Vagina (tissue), 2 donors: ENCODE measurements at regions not wholly inside any gene's neighbourhood (a gene's known extent, or its start where the extent isn't known, plus 50 kb on each side); places are given as distances from the start of the nearest gene placed in this dataset.

Experiments used
- DNase-seq, 2 donors: peaks; one replicate each; pipeline ENCODE4 v3.0.0-alpha.2; 2017; ENCODE audit errors: extremely low spot score in 2 of 2
- H3K27ac ChIP-seq: fragments of 200-600 bp; sonication (generic); one replicate; pipeline ENCODE4 v1.5.1; 2019
- H3K27me3 ChIP-seq: fragments of 200-600 bp; sonication (generic); one replicate; pipeline ENCODE4 v1.5.1; 2019
- H3K36me3 ChIP-seq, 2 donors: fragments of 200-600 bp; sonication (generic); one replicate each; pipeline ENCODE4 v1.5.1; 2017 to 2019
- H3K4me1 ChIP-seq: fragments of 200-600 bp; sonication (generic); one replicate; pipeline ENCODE4 v1.5.1; 2019
- H3K4me3 ChIP-seq, 2 donors: fragments of 200-600 bp; sonication (generic); 1 replicate in 1 of 2; 2 replicates in 1 of 2; pipeline ENCODE4 v1.5.1; 2016 to 2019
- H3K9me3 ChIP-seq: fragments of 200-600 bp; sonication (generic); one replicate; pipeline ENCODE4 v1.5.1; 2019
- POLR2A ChIP-seq, 2 donors: fragments of 450-650 bp; IDR thresholded peaks; one replicate each; pipeline ENCODE4 v1.6.1; 2017; ENCODE audit warnings: antibody characterized with exemption in 2 of 2, mild to moderate bottlenecking in 2 of 2, moderate library complexity in 2 of 2
- POLR2AphosphoS5 ChIP-seq, 2 donors: sonication (generic); formaldehyde crosslinking; IDR thresholded peaks; one replicate each; pipeline ENCODE4 v1.9.0; 2017; ENCODE audit warnings: antibody characterized with exemption in 2 of 2, mild to moderate bottlenecking in 2 of 2, low read depth in 1 of 2; ENCODE audit not compliant: insufficient read depth in 1 of 2
- intact Hi-C: fragments of 100-400 bp; cut with DNase I; formaldehyde crosslinking; loops from one replicate; pipeline ENCODE4 v1.15.1; 2023
- TF ChIP-seq, protein P1 (sequence below), 3 experiments: fragments of 450-650 bp in 2 of 3; fragments of 200-600 bp in 1 of 3; sonication (generic) in 1 of 3; IDR thresholded peaks; one replicate each; pipeline ENCODE4 v1.5.1; 2017 to 2019; ENCODE audit warnings: antibody characterized with exemption in 3 of 3, mild to moderate bottlenecking in 2 of 3, moderate library complexity in 2 of 3

DNA sequence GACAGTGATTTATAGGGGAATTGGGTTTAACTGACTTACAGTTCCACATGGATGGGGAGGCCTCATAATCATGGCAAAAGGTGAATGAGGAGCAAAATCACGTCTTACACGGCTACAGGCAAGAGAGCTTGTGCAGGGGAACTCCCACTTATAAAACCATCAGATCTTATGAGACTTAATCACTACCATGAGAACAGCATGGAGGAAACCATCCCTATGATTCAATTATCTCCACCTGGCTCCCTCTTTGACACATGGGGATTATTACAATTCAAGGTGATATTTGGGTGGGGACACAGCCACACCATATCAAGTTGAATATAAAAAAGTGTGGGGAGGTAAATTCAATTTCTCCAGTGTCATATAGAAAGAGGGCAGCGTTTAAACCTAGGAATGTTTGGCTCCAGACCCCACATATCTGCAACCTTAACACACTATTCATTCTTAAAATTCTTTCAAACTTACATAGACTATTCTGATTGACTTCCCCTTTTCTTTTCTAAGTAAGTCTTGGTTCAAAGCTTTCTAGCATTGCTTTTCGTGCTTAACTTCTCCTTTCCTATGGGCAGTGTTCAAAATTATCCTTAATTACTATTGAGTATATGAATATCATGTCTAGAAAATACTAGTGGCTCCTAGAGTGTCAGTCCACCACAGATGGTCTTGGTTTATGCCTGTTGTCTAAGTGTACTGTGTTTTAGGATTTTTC is 446.7 kb upstream of the GBE1 start:
- no peak for DNase-seq
- H3K36me3 ChIP-seq = no peaks in the 10 kb centered on the region
- H3K4me1 ChIP-seq = no peaks in the 10 kb centered on the region
- intact Hi-C loops = no loop called here
- H3K4me3 ChIP-seq = no peak overlapping the region
- TF ChIP-seq POLR2A (IDR thresholded peaks at IDR 0.05) (no peak), POLR2AphosphoS5 (IDR thresholded peaks at IDR 0.05; ENCODE audit: insufficient read depth in 1 of 2, low read depth in 1 of 2) (no peak)
- TF ChIP-seq, protein P1, sequence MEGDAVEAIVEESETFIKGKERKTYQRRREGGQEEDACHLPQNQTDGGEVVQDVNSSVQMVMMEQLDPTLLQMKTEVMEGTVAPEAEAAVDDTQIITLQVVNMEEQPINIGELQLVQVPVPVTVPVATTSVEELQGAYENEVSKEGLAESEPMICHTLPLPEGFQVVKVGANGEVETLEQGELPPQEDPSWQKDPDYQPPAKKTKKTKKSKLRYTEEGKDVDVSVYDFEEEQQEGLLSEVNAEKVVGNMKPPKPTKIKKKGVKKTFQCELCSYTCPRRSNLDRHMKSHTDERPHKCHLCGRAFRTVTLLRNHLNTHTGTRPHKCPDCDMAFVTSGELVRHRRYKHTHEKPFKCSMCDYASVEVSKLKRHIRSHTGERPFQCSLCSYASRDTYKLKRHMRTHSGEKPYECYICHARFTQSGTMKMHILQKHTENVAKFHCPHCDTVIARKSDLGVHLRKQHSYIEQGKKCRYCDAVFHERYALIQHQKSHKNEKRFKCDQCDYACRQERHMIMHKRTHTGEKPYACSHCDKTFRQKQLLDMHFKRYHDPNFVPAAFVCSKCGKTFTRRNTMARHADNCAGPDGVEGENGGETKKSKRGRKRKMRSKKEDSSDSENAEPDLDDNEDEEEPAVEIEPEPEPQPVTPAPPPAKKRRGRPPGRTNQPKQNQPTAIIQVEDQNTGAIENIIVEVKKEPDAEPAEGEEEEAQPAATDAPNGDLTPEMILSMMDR (IDR thresholded peaks at IDR 0.05) = no peak
- no peaks in the 10 kb centered on the region for H3K27me3 ChIP-seq
- no peak overlapping the region for H3K27ac ChIP-seq
- H3K9me3 ChIP-seq = no peaks in the 10 kb centered on the region

DNA sequence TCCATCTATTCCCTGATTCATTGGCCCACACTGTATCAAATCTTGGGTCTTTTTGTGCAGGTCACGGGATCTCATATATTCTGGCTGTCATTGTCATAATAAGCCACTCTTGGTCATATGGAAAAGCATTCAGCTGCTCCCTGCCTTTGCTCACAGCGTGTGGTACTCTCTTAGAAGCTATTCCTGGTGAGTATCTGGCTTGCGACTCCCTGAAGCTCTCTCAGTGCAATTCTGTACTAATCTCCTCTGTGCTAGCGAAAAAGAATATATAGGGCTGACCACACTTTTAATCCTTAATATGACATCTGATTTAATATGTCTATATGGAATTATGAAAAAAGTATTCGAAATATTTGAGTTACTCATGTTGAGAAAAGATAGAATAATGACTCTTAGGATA is 440.8 kb upstream of the GBE1 start:
- H3K4me3 ChIP-seq = no peak overlapping the region
- TF ChIP-seq POLR2A (IDR thresholded peaks at IDR 0.05) = no peak
- TF ChIP-seq, protein P1 (IDR thresholded peaks at IDR 0.05) = no peak
- no peak for TF ChIP-seq POLR2AphosphoS5 (IDR thresholded peaks at IDR 0.05; ENCODE audit: insufficient read depth in 1 of 2, low read depth in 1 of 2)
- no peaks in the 10 kb centered on the region for H3K27me3 ChIP-seq
- H3K36me3 ChIP-seq = no peaks in the 10 kb centered on the region
- no peaks in the 10 kb centered on the region for H3K9me3 ChIP-seq
- H3K27ac ChIP-seq = no peak overlapping the region
- H3K4me1 ChIP-seq = no peaks in the 10 kb centered on the region
- intact Hi-C loops = no loop called here
- DNase-seq = no peak

DNA sequence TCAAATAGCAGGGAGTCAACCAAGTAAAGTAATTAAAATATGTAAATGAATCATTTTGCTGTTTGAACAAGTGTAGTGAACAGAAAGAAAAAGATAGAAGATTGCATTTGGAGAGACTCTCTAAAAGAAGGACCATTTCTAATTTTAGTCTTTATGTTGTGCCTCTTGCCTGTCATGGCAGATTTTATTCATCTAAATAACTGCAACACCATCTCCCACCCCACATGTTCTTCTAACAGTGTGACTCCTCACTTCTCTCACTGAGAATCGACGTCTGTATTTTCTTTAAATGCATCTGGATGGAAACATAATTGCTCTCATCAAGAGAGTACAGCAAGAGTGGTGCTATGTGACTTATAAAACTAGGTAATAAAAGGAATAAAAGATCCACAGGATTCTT is 439.9 kb upstream of the GBE1 start:
- no peaks in the 10 kb centered on the region for H3K36me3 ChIP-seq
- H3K9me3 ChIP-seq = no peaks in the 10 kb centered on the region
- H3K4me3 ChIP-seq = no peak overlapping the region
- no peaks in the 10 kb centered on the region for H3K27me3 ChIP-seq
- intact Hi-C loops = no loop called here
- TF ChIP-seq, protein P1 (IDR thresholded peaks at IDR 0.05) = no peak
- TF ChIP-seq POLR2AphosphoS5 (IDR thresholded peaks at IDR 0.05; ENCODE audit: insufficient read depth in 1 of 2, low read depth in 1 of 2) (no peak), POLR2A (IDR thresholded peaks at IDR 0.05) (no peak)
- H3K27ac ChIP-seq = no peak overlapping the region
- no peaks in the 10 kb centered on the region for H3K4me1 ChIP-seq
- no peak for DNase-seq

DNA sequence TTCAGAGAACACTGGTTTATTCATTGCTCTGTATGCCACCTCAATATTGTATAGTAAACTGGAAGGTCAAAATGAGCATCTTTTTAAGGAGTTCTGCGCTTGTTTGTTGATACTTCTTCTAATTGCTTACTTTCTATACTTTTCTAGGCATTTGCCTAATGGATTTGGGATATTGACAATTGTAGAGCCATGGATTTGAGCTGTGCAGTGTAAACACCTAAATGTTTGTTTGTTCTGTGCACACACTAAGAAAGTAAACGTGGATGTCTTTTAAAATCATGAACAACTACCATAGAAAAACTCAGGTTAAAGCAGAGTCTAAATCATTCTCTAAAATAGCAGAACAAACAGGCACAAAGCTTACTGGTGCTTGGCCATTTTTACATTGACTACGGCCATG is 436.6 kb upstream of the GBE1 start:
- H3K36me3 ChIP-seq = no peaks in the 10 kb centered on the region
- no peak for DNase-seq
- H3K4me3 ChIP-seq = no peak overlapping the region
- TF ChIP-seq POLR2A (IDR thresholded peaks at IDR 0.05) = no peak
- TF ChIP-seq POLR2AphosphoS5 (IDR thresholded peaks at IDR 0.05; ENCODE audit: insufficient read depth in 1 of 2, low read depth in 1 of 2) = no peak
- TF ChIP-seq, protein P1 (IDR thresholded peaks at IDR 0.05) = no peak
- intact Hi-C loops = no loop called here
- no peaks in the 10 kb centered on the region for H3K9me3 ChIP-seq
- no peaks in the 10 kb centered on the region for H3K27me3 ChIP-seq
- H3K27ac ChIP-seq = no peak overlapping the region
- no peaks in the 10 kb centered on the region for H3K4me1 ChIP-seq

DNA sequence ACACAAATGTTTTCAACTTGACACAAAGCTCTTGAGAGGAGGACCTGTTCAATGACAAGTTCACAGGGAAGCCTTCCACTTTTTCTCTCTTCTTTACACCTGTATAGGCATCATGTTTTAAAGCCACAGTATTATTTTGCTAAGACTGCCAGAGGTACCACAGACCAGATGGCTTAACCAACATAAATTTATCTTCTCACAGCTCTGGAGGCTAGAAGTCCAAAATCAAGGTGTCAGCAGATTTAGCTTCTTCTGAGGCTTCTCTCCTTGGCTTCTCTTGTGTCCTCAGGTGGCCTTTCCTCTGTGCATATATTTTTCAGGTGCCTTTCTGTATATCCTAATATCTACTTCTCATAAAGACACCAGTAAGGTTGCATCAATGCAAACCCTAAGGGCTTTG is 435.2 kb upstream of the GBE1 start:
- no peak for TF ChIP-seq POLR2A (IDR thresholded peaks at IDR 0.05)
- TF ChIP-seq POLR2AphosphoS5 (IDR thresholded peaks at IDR 0.05; ENCODE audit: insufficient read depth in 1 of 2, low read depth in 1 of 2) = no peak
- TF ChIP-seq, protein P1 (IDR thresholded peaks at IDR 0.05) = no peak
- Histone ChIP-seq H3K4me1 (no peaks in the 10 kb centered on the region), H3K4me3 (no peak overlapping the region), H3K36me3 (no peaks in the 10 kb centered on the region), H3K27ac (no peak overlapping the region), H3K27me3 (no peaks in the 10 kb centered on the region), H3K9me3 (no peaks in the 10 kb centered on the region)
- DNase-seq = no peak
- intact Hi-C loops = no loop called here
